ENCODE measurements at regions not wholly inside any gene's neighbourhood (a gene's known extent, or its start where the extent isn't known, plus 50 kb on each side); places are given as distances from the start of the nearest gene placed in this dataset.

DNA sequence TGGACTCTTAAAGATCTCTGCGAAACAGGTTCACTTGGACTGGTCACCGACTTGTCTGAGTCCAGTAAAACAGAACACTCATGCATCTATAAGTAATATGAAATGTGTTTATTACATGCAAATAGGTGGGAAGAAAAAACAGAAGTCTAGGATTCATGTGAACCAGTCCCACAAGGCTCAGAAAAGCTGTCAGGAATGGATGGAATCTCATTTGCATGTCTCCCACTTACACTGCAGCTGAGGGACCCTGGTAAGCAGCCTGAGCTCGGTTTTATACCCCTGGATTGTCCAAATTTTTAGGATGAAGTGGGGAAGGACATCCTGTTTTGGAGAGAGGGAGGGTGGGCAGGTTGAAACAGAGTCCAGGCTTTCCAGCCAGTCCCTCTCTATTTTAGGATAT is 1545.1 kb upstream of the PCDH20 start:
- TF ChIP-seq HDGF (IDR thresholded peaks at IDR 0.05; ENCODE audit: borderline replicate concordance) (no peak), FOXA1 (IDR thresholded peaks at IDR 0.05) (no peak), FOXM1 (IDR thresholded peaks at IDR 0.05; ENCODE audit: borderline replicate concordance) (no peak), ELF4 (IDR thresholded peaks at IDR 0.05) (no peak), BHLHE40 (IDR thresholded peaks at IDR 0.05; ENCODE audit: borderline replicate concordance) (no peak)

Measured in HEK293T (cell line).